CD14-positive monocyte (primary cell): ENCODE measurements at regions not wholly inside any gene's neighbourhood (a gene's known extent, or its start where the extent isn't known, plus 50 kb on each side); places are given as distances from the start of the nearest gene placed in this dataset.

ENCODE experiments used
- DNase-seq, 3 donors: peaks; one replicate each; pipeline ENCODE4 v3.0.0-alpha.2; 2011 to 2022
- H2AFZ ChIP-seq: 2 replicates; pipeline ENCODE4 v1.6.0; 2012; ENCODE audit warnings: mild to moderate bottlenecking, low read depth, low read length, inconsistent platforms; ENCODE audit not compliant: insufficient read depth, poor library complexity, severe bottlenecking
- H3K27ac ChIP-seq, 2 donors: 1 replicate in 1 of 2; 2 replicates in 1 of 2; pipeline ENCODE4 v1.5.1; 2012 to 2013; ENCODE audit warnings: low read length in 2 of 2, control low read depth in 1 of 2, inconsistent platforms in 1 of 2, low read depth in 1 of 2, mild to moderate bottlenecking in 1 of 2
- H3K27me3 ChIP-seq, 2 donors: one replicate each; pipeline versions ENCODE4 v1.6.0 to v1.6.1; 2011 to 2013; ENCODE audit warnings: low read length in 2 of 2; ENCODE audit not compliant: control insufficient read depth in 2 of 2, insufficient read depth in 2 of 2
- H3K36me3 ChIP-seq, 2 donors: replicated peaks in 1 of 2; 1 replicate in 1 of 2; 2 replicates in 1 of 2; pipeline versions ENCODE4 v1.5.1 to v1.6.1; 2012 to 2013; ENCODE audit warnings: low read length in 2 of 2, control low read depth in 1 of 2, inconsistent platforms in 1 of 2, mild to moderate bottlenecking in 1 of 2; ENCODE audit not compliant: insufficient read depth in 2 of 2, control insufficient read depth in 1 of 2
- H3K4me1 ChIP-seq, 2 donors: 1 replicate in 1 of 2; 2 replicates in 1 of 2; pipeline versions ENCODE4 v1.5.1 to v1.6.1; 2012 to 2013; ENCODE audit warnings: low read length in 2 of 2, control low read depth in 1 of 2, inconsistent platforms in 1 of 2, mild to moderate bottlenecking in 1 of 2, moderate library complexity in 1 of 2; ENCODE audit not compliant: insufficient read depth in 2 of 2, control insufficient read depth in 1 of 2
- H3K4me2 ChIP-seq: replicated peaks from 2 replicates; pipeline ENCODE3; 2012; ENCODE audit warnings: low read length, moderate library complexity, mild to moderate bottlenecking; ENCODE audit not compliant: poor library complexity, severe bottlenecking; ENCODE audit errors: extremely low read depth
- H3K4me3 ChIP-seq, 3 experiments: fragments of 200-600 bp in 1 of 3; sonication (generic) in 1 of 3; replicated peaks in 1 of 3; 1 replicate in 2 of 3; 2 replicates in 1 of 3; pipeline ENCODE4 v1.5.1; 2011 to 2013; ENCODE audit warnings: low read length in 3 of 3, mild to moderate bottlenecking in 3 of 3, control low read depth in 2 of 3, low read depth in 2 of 3, inconsistent platforms in 1 of 3, moderate library complexity in 1 of 3
- H3K79me2 ChIP-seq: 2 replicates; pipeline ENCODE4 v1.6.0; 2012; ENCODE audit warnings: mild to moderate bottlenecking, control low read depth, inconsistent platforms, low read length, moderate library complexity; ENCODE audit not compliant: insufficient read depth
- H3K9ac ChIP-seq: 2 replicates; pipeline ENCODE4 v1.6.0; 2017; ENCODE audit warnings: low read length, mild to moderate bottlenecking; ENCODE audit not compliant: insufficient read depth, poor library complexity, severe bottlenecking
- H3K9me3 ChIP-seq, 2 donors: replicated peaks in 1 of 2; 1 replicate in 1 of 2; 2 replicates in 1 of 2; pipeline versions ENCODE4 v1.5.1 to v1.6.1; 2012 to 2013; ENCODE audit warnings: low read length in 2 of 2, control low read depth in 1 of 2; ENCODE audit not compliant: control insufficient read depth in 1 of 2, insufficient read depth in 1 of 2
- H4K20me1 ChIP-seq: 2 replicates; pipeline ENCODE4 v1.6.0; 2012; ENCODE audit warnings: mild to moderate bottlenecking, low read length, control low read depth, moderate library complexity; ENCODE audit not compliant: insufficient read depth
- H3K27ac Mint-ChIP-seq, 7 donors: one replicate each; pipeline ENCODE4 v1.8.0; 2020; ENCODE audit warnings: mild to moderate bottlenecking in 7 of 7, mixed read lengths in 7 of 7, moderate library complexity in 6 of 7, inconsistent platforms in 2 of 7
- H3K27me3 Mint-ChIP-seq, 3 donors: one replicate each; pipeline ENCODE4 v1.8.0; 2021 to 2022; ENCODE audit warnings: low read depth in 3 of 3, mild to moderate bottlenecking in 3 of 3, mixed read lengths in 3 of 3, moderate library complexity in 3 of 3, inconsistent platforms in 1 of 3
- H3K36me3 Mint-ChIP-seq, 2 donors: one replicate each; pipeline ENCODE4 v1.8.0; 2020; ENCODE audit warnings: mixed read lengths in 2 of 2, inconsistent platforms in 1 of 2, mild to moderate bottlenecking in 1 of 2
- H3K4me1 Mint-ChIP-seq: one replicate; pipeline ENCODE4 v1.8.0; 2020; ENCODE audit warnings: mild to moderate bottlenecking, mixed read lengths
- H3K4me3 Mint-ChIP-seq, 2 donors: one replicate each; pipeline ENCODE4 v1.8.0; 2020; ENCODE audit warnings: mild to moderate bottlenecking in 2 of 2, mixed read lengths in 2 of 2, moderate library complexity in 1 of 2
- H3K9me3 Mint-ChIP-seq, 7 donors: one replicate each; pipeline ENCODE4 v1.8.0; 2020 to 2022; ENCODE audit warnings: mixed read lengths in 7 of 7, mild to moderate bottlenecking in 6 of 7, moderate library complexity in 6 of 7, inconsistent platforms in 2 of 7
- WGBS: methylation state at CpG from one replicate; pipeline ENCODE4 v1.1.5; 2013; ENCODE audit warnings: missing lambda C conversion rate; ENCODE audit not compliant: insufficient coverage; 5-methylcytosine and 5-hydroxymethylcytosine counted together
- intact Hi-C, 2 donors: fragments of 100-400 bp; cut with micrococcal nuclease; formaldehyde crosslinking; loops; one replicate each; pipeline versions ENCODE4 v1.15.0 to v1.15.1; 2023
- TF ChIP-seq, protein P1 (sequence below): fragments of 200-600 bp; IDR thresholded peaks from one replicate; pipeline ENCODE4 v1.8.0; 2022; ENCODE audit warnings: antibody characterized with exemption, mild to moderate bottlenecking

DNA sequence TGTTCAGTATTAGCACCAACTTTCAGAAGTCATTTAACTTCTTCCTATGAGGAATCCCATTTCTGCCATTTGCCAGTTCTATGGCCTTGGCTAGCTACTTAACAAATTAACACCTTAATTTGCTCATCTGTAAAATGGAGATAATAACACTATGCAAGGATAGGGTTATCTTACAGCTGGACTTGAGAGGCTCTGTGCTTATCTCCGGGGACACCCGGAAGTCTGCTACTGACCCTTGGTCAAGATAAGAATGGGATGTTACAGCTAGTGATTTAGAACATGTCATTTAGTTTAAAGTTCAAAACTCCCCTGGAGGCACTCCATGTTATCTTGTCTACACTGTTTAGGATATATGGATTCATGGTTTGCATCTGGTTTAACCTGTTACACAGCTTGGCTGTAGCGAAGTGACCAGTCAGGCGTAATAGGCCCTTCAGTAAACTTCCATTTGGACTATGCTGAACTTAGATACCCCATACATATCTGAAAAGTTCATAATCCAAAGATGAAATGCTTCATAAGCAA lies 156.0 kb upstream of the CD96 start:
- intact Hi-C loops: no loop called here

DNA sequence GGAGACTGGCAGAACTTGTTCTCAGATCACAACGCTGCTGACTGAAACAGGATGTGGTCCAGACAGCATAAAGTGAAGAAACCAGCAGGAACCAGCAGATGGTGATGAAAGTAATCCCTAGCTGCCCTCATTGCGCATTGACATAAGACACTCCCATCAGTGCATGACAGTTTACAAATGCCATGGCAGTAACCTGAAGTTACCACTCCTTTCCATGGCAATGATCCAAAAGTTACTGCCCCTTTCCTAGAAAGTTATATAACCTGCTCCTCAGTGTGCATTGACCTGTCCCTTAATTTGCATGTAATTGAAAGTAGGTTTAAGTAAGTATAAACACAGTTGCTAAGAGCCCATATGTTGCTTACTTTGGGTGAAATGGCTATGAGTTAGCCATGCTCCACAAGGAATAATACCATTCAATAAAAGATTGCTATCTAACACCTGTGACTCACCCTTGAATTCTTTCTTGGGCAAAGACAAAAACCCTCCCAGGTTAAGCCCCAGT lies 149.1 kb upstream of the CD96 start:
- H3K9ac ChIP-seq: no peak overlapping the region
- no peaks in the 10 kb centered on the region for H3K27me3 Mint-ChIP-seq
- H2AFZ ChIP-seq: no peak overlapping the region
- H3K27me3 ChIP-seq: no peaks in the 10 kb centered on the region
- no peak overlapping the region for H3K27ac ChIP-seq
- H3K9me3 ChIP-seq: no peaks in the 10 kb centered on the region
- H4K20me1 ChIP-seq: no peaks in the 10 kb centered on the region
- H3K79me2 ChIP-seq: no peaks in the 10 kb centered on the region
- no peak overlapping the region for H3K4me3 ChIP-seq
- peaks cover 0 to 10% (median 3%) of the 10 kb centered on the region in 7 donors for H3K9me3 Mint-ChIP-seq
- TF ChIP-seq, protein P1, sequence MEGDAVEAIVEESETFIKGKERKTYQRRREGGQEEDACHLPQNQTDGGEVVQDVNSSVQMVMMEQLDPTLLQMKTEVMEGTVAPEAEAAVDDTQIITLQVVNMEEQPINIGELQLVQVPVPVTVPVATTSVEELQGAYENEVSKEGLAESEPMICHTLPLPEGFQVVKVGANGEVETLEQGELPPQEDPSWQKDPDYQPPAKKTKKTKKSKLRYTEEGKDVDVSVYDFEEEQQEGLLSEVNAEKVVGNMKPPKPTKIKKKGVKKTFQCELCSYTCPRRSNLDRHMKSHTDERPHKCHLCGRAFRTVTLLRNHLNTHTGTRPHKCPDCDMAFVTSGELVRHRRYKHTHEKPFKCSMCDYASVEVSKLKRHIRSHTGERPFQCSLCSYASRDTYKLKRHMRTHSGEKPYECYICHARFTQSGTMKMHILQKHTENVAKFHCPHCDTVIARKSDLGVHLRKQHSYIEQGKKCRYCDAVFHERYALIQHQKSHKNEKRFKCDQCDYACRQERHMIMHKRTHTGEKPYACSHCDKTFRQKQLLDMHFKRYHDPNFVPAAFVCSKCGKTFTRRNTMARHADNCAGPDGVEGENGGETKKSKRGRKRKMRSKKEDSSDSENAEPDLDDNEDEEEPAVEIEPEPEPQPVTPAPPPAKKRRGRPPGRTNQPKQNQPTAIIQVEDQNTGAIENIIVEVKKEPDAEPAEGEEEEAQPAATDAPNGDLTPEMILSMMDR: no peak
- no peak for DNase-seq
- H3K4me1 Mint-ChIP-seq: no peaks in the 10 kb centered on the region
- H3K4me2 ChIP-seq: no peak overlapping the region
- intact Hi-C loops: no loop called here
- H3K36me3 ChIP-seq: no peaks in the 10 kb centered on the region
- no peak overlapping the region for H3K27ac Mint-ChIP-seq
- WGBS: 75% methylated on average over 2 of the region's 2 CpGs
- no peaks in the 10 kb centered on the region for H3K36me3 Mint-ChIP-seq
- H3K4me1 ChIP-seq: no peaks in the 10 kb centered on the region
- no peak overlapping the region for H3K4me3 Mint-ChIP-seq

More for the DNA sequence above, 156.0 kb upstream of the CD96 start:
- peaks cover 0 to 4% of the 10 kb centered on the region in 2 donors for H3K9me3 ChIP-seq
- H4K20me1 ChIP-seq: no peaks in the 10 kb centered on the region
- H3K27me3 Mint-ChIP-seq: peaks cover 0 to 6% (median 0%) of the 10 kb centered on the region in 3 donors
- no peaks in the 10 kb centered on the region for H3K4me1 ChIP-seq
- H3K36me3 ChIP-seq: no peaks in the 10 kb centered on the region
- no peak overlapping the region for H3K4me3 ChIP-seq
- H3K9ac ChIP-seq: no peak overlapping the region
- no peak overlapping the region for H3K4me2 ChIP-seq
- H3K27me3 ChIP-seq: no peaks in the 10 kb centered on the region
- peaks cover 2 to 13% (median 10%) of the 10 kb centered on the region in 7 donors for H3K9me3 Mint-ChIP-seq
- no peak overlapping the region for H3K4me3 Mint-ChIP-seq
- H3K79me2 ChIP-seq: no peaks in the 10 kb centered on the region
- H2AFZ ChIP-seq: no peak overlapping the region
- no CpG with 5 or more reads among the region's 4 CpGs for WGBS
- H3K27ac ChIP-seq: no peak overlapping the region
- H3K4me1 Mint-ChIP-seq: no peaks in the 10 kb centered on the region
- H3K36me3 Mint-ChIP-seq: no peaks in the 10 kb centered on the region
- no peak for DNase-seq
- no peak overlapping the region for H3K27ac Mint-ChIP-seq
- TF ChIP-seq, protein P1: no peak
